ENCODE measurements at regions not wholly inside any gene's neighbourhood (a gene's known extent, or its start where the extent isn't known, plus 50 kb on each side); places are given as distances from the start of the nearest gene placed in this dataset.

- no peak for TF ChIP-seq CTCF (conservative IDR thresholded peaks at IDR 0.05)
- no peak for TF ChIP-seq EZH2 (IDR thresholded peaks at IDR 0.05; ENCODE audit: low read depth)
Measured at GRCh38 chr13:60931858-60932546, 483.6 kb downstream of the PCDH20 start.
